Ureter (tissue), 1 donor: ENCODE measurements at regions not wholly inside any gene's neighbourhood (a gene's known extent, or its start where the extent isn't known, plus 50 kb on each side); places are given as distances from the start of the nearest gene placed in this dataset.

Source experiments
- DNase-seq: peaks from one replicate; pipeline ENCODE4 v3.0.0-alpha.2; 2020; ENCODE audit warnings: low spot score
- donor health status: DM: yes; HTN: yes; CAD: no.

GRCh38 chr3:194769020-194769643 lies 83.4 kb downstream of the FAM43A start:
- DNase-seq: peak; percentile 97

GRCh38 chr3:194772241-194773000 lies 86.7 kb downstream of the FAM43A start:
- no peak for DNase-seq

- DNase-seq: no peak
These were observed 87.5 kb downstream of the FAM43A start for GRCh38 chr3:194773216-194773615.

GRCh38 chr3:194773771-194774455 lies 88.2 kb downstream of the FAM43A start:
- no peak for DNase-seq

- no peak for DNase-seq
These were observed 89.6 kb downstream of the FAM43A start for GRCh38 chr3:194775266-194775665.

GRCh38 chr3:194775731-194776130 lies 90.0 kb downstream of the FAM43A start:
- no peak for DNase-seq

GRCh38 chr3:194777729-194778128 lies 92.0 kb downstream of the FAM43A start:
- DNase-seq: peak; percentile 6

GRCh38 chr3:194779729-194780224 lies 94.1 kb downstream of the FAM43A start:
- DNase-seq: no peak

- no peak for DNase-seq
These were observed 95.0 kb downstream of the FAM43A start for GRCh38 chr3:194780706-194781105.

GRCh38 chr3:194781617-194782016 lies 95.9 kb downstream of the FAM43A start:
- DNase-seq: no peak

GRCh38 chr3:194782698-194783404 lies 97.2 kb downstream of the FAM43A start:
- no peak for DNase-seq

- DNase-seq: no peak
These were observed 98.7 kb downstream of the FAM43A start for GRCh38 chr3:194784361-194784760.

GRCh38 chr3:194785315-194785714 lies 99.6 kb downstream of the FAM43A start:
- DNase-seq: no peak

- no peak for DNase-seq
These were observed 101.4 kb downstream of the FAM43A start for GRCh38 chr3:194787072-194787471.

GRCh38 chr3:194787650-194788049 lies 102.0 kb downstream of the FAM43A start:
- no peak for DNase-seq

GRCh38 chr3:194792368-194792767 lies 106.7 kb downstream of the FAM43A start:
- no peak for DNase-seq

- no peak for DNase-seq
These were observed 112.0 kb downstream of the FAM43A start for GRCh38 chr3:194797555-194798250.

- no peak for DNase-seq
These were observed 112.8 kb downstream of the FAM43A start for GRCh38 chr3:194798486-194798885.

GRCh38 chr3:194800002-194800401 lies 114.3 kb downstream of the FAM43A start:
- DNase-seq: no peak

GRCh38 chr3:194801461-194802432 lies 116.1 kb downstream of the FAM43A start:
- DNase-seq: no peak
